GM18909 (cell line): ENCODE measurements at regions not wholly inside any gene's neighbourhood (a gene's known extent, or its start where the extent isn't known, plus 50 kb on each side); places are given as distances from the start of the nearest gene placed in this dataset.
"Not testable (repeated sequence)": the region's sequence is repeated elsewhere in the genome, so short reads cannot be mapped to it uniquely, and the experiment has no call there.

Source experiments
- ATAC-seq: cut with Tn5 transposase; IDR thresholded peaks from one replicate; pipeline ENCODE4 v1.9.1; 2021; ENCODE audit warnings: mild to moderate bottlenecking; ENCODE audit not compliant: unreplicated experiment, poor library complexity

GRCh38 chr19:14286594-14286993, 80.6 kb upstream of the ADGRL1 start:
- not testable (repeated sequence) for ATAC-seq

- not testable (repeated sequence) for ATAC-seq
These were observed 79.8 kb upstream of the ADGRL1 start for GRCh38 chr19:14285726-14286125.

- ATAC-seq, result peak; percentile 56
These were observed 78.0 kb upstream of the ADGRL1 start for GRCh38 chr19:14283813-14284520.

- ATAC-seq, result not testable (repeated sequence)
These were observed 73.3 kb upstream of the ADGRL1 start for GRCh38 chr19:14279270-14279669.

GRCh38 chr19:14277608-14278007, 71.6 kb upstream of the ADGRL1 start:
- no peak for ATAC-seq

GRCh38 chr19:14275823-14276222, 69.9 kb upstream of the ADGRL1 start:
- ATAC-seq, result not testable (repeated sequence)

GRCh38 chr19:14272623-14273022, 66.7 kb upstream of the ADGRL1 start:
- ATAC-seq, result no peak

GRCh38 chr19:14271840-14272239, 65.9 kb upstream of the ADGRL1 start:
- no peak for ATAC-seq

GRCh38 chr19:14270557-14270956, 64.6 kb upstream of the ADGRL1 start:
- not testable (repeated sequence) for ATAC-seq

- no peak for ATAC-seq
These were observed 61.3 kb upstream of the ADGRL1 start for GRCh38 chr19:14267224-14267741.

GRCh38 chr19:14266208-14266607, 60.2 kb upstream of the ADGRL1 start:
- not testable (repeated sequence) for ATAC-seq

- no peak for ATAC-seq
These were observed 59.5 kb upstream of the ADGRL1 start for GRCh38 chr19:14265290-14266036.

GRCh38 chr19:14255902-14256649, 50.1 kb upstream of the ADGRL1 start:
- not testable (repeated sequence) for ATAC-seq
